CD14-positive monocyte (primary cell): ENCODE measurements at regions not wholly inside any gene's neighbourhood (a gene's known extent, or its start where the extent isn't known, plus 50 kb on each side); places are given as distances from the start of the nearest gene placed in this dataset.

Experiments
- DNase-seq, 3 donors: peaks; one replicate each; pipeline ENCODE4 v3.0.0-alpha.2; 2011 to 2022
- H2AFZ ChIP-seq: 2 replicates; pipeline ENCODE4 v1.6.0; 2012; ENCODE audit warnings: mild to moderate bottlenecking, low read depth, low read length, inconsistent platforms; ENCODE audit not compliant: insufficient read depth, poor library complexity, severe bottlenecking
- H3K27ac ChIP-seq, 2 donors: 1 replicate in 1 of 2; 2 replicates in 1 of 2; pipeline ENCODE4 v1.5.1; 2012 to 2013; ENCODE audit warnings: low read length in 2 of 2, control low read depth in 1 of 2, inconsistent platforms in 1 of 2, low read depth in 1 of 2, mild to moderate bottlenecking in 1 of 2
- H3K27me3 ChIP-seq, 2 donors: one replicate each; pipeline versions ENCODE4 v1.6.0 to v1.6.1; 2011 to 2013; ENCODE audit warnings: low read length in 2 of 2; ENCODE audit not compliant: control insufficient read depth in 2 of 2, insufficient read depth in 2 of 2
- H3K36me3 ChIP-seq, 2 donors: replicated peaks in 1 of 2; 1 replicate in 1 of 2; 2 replicates in 1 of 2; pipeline versions ENCODE4 v1.5.1 to v1.6.1; 2012 to 2013; ENCODE audit warnings: low read length in 2 of 2, control low read depth in 1 of 2, inconsistent platforms in 1 of 2, mild to moderate bottlenecking in 1 of 2; ENCODE audit not compliant: insufficient read depth in 2 of 2, control insufficient read depth in 1 of 2
- H3K4me1 ChIP-seq, 2 donors: 1 replicate in 1 of 2; 2 replicates in 1 of 2; pipeline versions ENCODE4 v1.5.1 to v1.6.1; 2012 to 2013; ENCODE audit warnings: low read length in 2 of 2, control low read depth in 1 of 2, inconsistent platforms in 1 of 2, mild to moderate bottlenecking in 1 of 2, moderate library complexity in 1 of 2; ENCODE audit not compliant: insufficient read depth in 2 of 2, control insufficient read depth in 1 of 2
- H3K4me2 ChIP-seq: replicated peaks from 2 replicates; pipeline ENCODE3; 2012; ENCODE audit warnings: low read length, moderate library complexity, mild to moderate bottlenecking; ENCODE audit not compliant: poor library complexity, severe bottlenecking; ENCODE audit errors: extremely low read depth
- H3K4me3 ChIP-seq, 3 experiments: fragments of 200-600 bp in 1 of 3; sonication (generic) in 1 of 3; replicated peaks in 1 of 3; 1 replicate in 2 of 3; 2 replicates in 1 of 3; pipeline ENCODE4 v1.5.1; 2011 to 2013; ENCODE audit warnings: low read length in 3 of 3, mild to moderate bottlenecking in 3 of 3, control low read depth in 2 of 3, low read depth in 2 of 3, inconsistent platforms in 1 of 3, moderate library complexity in 1 of 3
- H3K79me2 ChIP-seq: 2 replicates; pipeline ENCODE4 v1.6.0; 2012; ENCODE audit warnings: mild to moderate bottlenecking, control low read depth, inconsistent platforms, low read length, moderate library complexity; ENCODE audit not compliant: insufficient read depth
- H3K9ac ChIP-seq: 2 replicates; pipeline ENCODE4 v1.6.0; 2017; ENCODE audit warnings: low read length, mild to moderate bottlenecking; ENCODE audit not compliant: insufficient read depth, poor library complexity, severe bottlenecking
- H3K9me3 ChIP-seq, 2 donors: replicated peaks in 1 of 2; 1 replicate in 1 of 2; 2 replicates in 1 of 2; pipeline versions ENCODE4 v1.5.1 to v1.6.1; 2012 to 2013; ENCODE audit warnings: low read length in 2 of 2, control low read depth in 1 of 2; ENCODE audit not compliant: control insufficient read depth in 1 of 2, insufficient read depth in 1 of 2
- H4K20me1 ChIP-seq: 2 replicates; pipeline ENCODE4 v1.6.0; 2012; ENCODE audit warnings: mild to moderate bottlenecking, low read length, control low read depth, moderate library complexity; ENCODE audit not compliant: insufficient read depth
- H3K27ac Mint-ChIP-seq, 7 donors: one replicate each; pipeline ENCODE4 v1.8.0; 2020; ENCODE audit warnings: mild to moderate bottlenecking in 7 of 7, mixed read lengths in 7 of 7, moderate library complexity in 6 of 7, inconsistent platforms in 2 of 7
- H3K27me3 Mint-ChIP-seq, 3 donors: one replicate each; pipeline ENCODE4 v1.8.0; 2021 to 2022; ENCODE audit warnings: low read depth in 3 of 3, mild to moderate bottlenecking in 3 of 3, mixed read lengths in 3 of 3, moderate library complexity in 3 of 3, inconsistent platforms in 1 of 3
- H3K36me3 Mint-ChIP-seq, 2 donors: one replicate each; pipeline ENCODE4 v1.8.0; 2020; ENCODE audit warnings: mixed read lengths in 2 of 2, inconsistent platforms in 1 of 2, mild to moderate bottlenecking in 1 of 2
- H3K4me1 Mint-ChIP-seq: one replicate; pipeline ENCODE4 v1.8.0; 2020; ENCODE audit warnings: mild to moderate bottlenecking, mixed read lengths
- H3K4me3 Mint-ChIP-seq, 2 donors: one replicate each; pipeline ENCODE4 v1.8.0; 2020; ENCODE audit warnings: mild to moderate bottlenecking in 2 of 2, mixed read lengths in 2 of 2, moderate library complexity in 1 of 2
- H3K9me3 Mint-ChIP-seq, 7 donors: one replicate each; pipeline ENCODE4 v1.8.0; 2020 to 2022; ENCODE audit warnings: mixed read lengths in 7 of 7, mild to moderate bottlenecking in 6 of 7, moderate library complexity in 6 of 7, inconsistent platforms in 2 of 7
- CTCF ChIP-seq: fragments of 200-600 bp; IDR thresholded peaks from one replicate; pipeline ENCODE4 v1.8.0; 2022; ENCODE audit warnings: antibody characterized with exemption, mild to moderate bottlenecking
- WGBS: methylation state at CpG from one replicate; pipeline ENCODE4 v1.1.5; 2013; ENCODE audit warnings: missing lambda C conversion rate; ENCODE audit not compliant: insufficient coverage; 5-methylcytosine and 5-hydroxymethylcytosine counted together
- intact Hi-C, 2 donors: fragments of 100-400 bp; cut with micrococcal nuclease; formaldehyde crosslinking; loops; one replicate each; pipeline versions ENCODE4 v1.15.0 to v1.15.1; 2023

GRCh38 chr2:182615036-182615435 lies 101.0 kb upstream of the DNAJC10 start:
- Histone ChIP-seq H3K79me2 (no peaks in the 10 kb centered on the region), H3K4me1 (no peaks in the 10 kb centered on the region), H4K20me1 (no peaks in the 10 kb centered on the region), H3K27me3 (no peaks in the 10 kb centered on the region), H3K36me3 (no peaks in the 10 kb centered on the region), H3K4me3 (no peak overlapping the region), H3K9ac (no peak overlapping the region), H3K4me2 (no peak overlapping the region), H2AFZ (no peak overlapping the region), H3K27ac (no peak overlapping the region), H3K9me3 (no peaks in the 10 kb centered on the region)
- TF ChIP-seq CTCF, result no peak
- no peaks in the 10 kb centered on the region for H3K4me1 Mint-ChIP-seq
- H3K9me3 Mint-ChIP-seq, result peaks cover 0 to 3% (median 0%) of the 10 kb centered on the region in 7 donors
- peaks cover 0 to 2% (median 1%) of the 10 kb centered on the region in 3 donors for H3K27me3 Mint-ChIP-seq
- intact Hi-C loops, result no loop called here
- no peak overlapping the region for H3K27ac Mint-ChIP-seq
- H3K4me3 Mint-ChIP-seq, result no peak overlapping the region
- no peaks in the 10 kb centered on the region for H3K36me3 Mint-ChIP-seq
- no peak for DNase-seq

- Histone ChIP-seq H3K79me2 (no peaks in the 10 kb centered on the region), H4K20me1 (no peaks in the 10 kb centered on the region), H3K36me3 (no peaks in the 10 kb centered on the region), H2AFZ (no peak overlapping the region), H3K9ac (no peak overlapping the region), H3K4me1 (no peaks in the 10 kb centered on the region), H3K4me3 (no peak overlapping the region), H3K4me2 (no peak overlapping the region), H3K27me3 (no peaks in the 10 kb centered on the region), H3K27ac (no peak overlapping the region), H3K9me3 (no peaks in the 10 kb centered on the region)
- Mint-ChIP-seq H3K27me3 (peaks cover 0 to 2% (median 1%) of the 10 kb centered on the region in 3 donors), H3K4me3 (no peak overlapping the region), H3K36me3 (no peaks in the 10 kb centered on the region), H3K27ac (no peak overlapping the region), H3K9me3 (peaks cover 0 to 3% (median 0%) of the 10 kb centered on the region in 7 donors), H3K4me1 (no peaks in the 10 kb centered on the region)
- no peak for TF ChIP-seq CTCF
- intact Hi-C loops, result no loop called here
- 100% methylated on average over 1 of the region's 3 CpGs for WGBS
- DNase-seq, result no peak
Observed at GRCh38 chr2:182616471-182617393, 99.3 kb upstream of the DNAJC10 start.
